ENCODE measurements at regions not wholly inside any gene's neighbourhood (a gene's known extent, or its start where the extent isn't known, plus 50 kb on each side); places are given as distances from the start of the nearest gene placed in this dataset.
"Not testable (repeated sequence)": the region's sequence is repeated elsewhere in the genome, so short reads cannot be mapped to it uniquely, and the experiment has no call there.

GRCh38 chr11:100515087-100515486 is 172.0 kb upstream of the ARHGAP42 start:
- Histone ChIP-seq H3K9me3 (peaks cover 0 to 4% (median 0%) of the 10 kb centered on the region in 4 donors), H3K27me3 (no peaks in the 10 kb centered on the region), H3K4me1 (peaks cover 0 to 11% (median 3%) of the 10 kb centered on the region in 4 donors), H3K4me3 (no peak overlapping the region), H3K27ac (replicated peaks in 1 of 4) (no peak overlapping the region), H3K36me3 (no peaks in the 10 kb centered on the region)
- intact Hi-C loops (cut with DNase I), result no loop called here
- TF ChIP-seq POLR2A (IDR thresholded peaks at IDR 0.05; ENCODE audit: low read depth) (no peak), POLR2AphosphoS5 (IDR thresholded peaks at IDR 0.05) (no peak), CTCF (IDR thresholded peaks at IDR 0.05) (no peak), EP300 (IDR thresholded peaks at IDR 0.05) (no peak)
- no peak for DNase-seq (ENCODE audit: extremely low spot score)

DNA sequence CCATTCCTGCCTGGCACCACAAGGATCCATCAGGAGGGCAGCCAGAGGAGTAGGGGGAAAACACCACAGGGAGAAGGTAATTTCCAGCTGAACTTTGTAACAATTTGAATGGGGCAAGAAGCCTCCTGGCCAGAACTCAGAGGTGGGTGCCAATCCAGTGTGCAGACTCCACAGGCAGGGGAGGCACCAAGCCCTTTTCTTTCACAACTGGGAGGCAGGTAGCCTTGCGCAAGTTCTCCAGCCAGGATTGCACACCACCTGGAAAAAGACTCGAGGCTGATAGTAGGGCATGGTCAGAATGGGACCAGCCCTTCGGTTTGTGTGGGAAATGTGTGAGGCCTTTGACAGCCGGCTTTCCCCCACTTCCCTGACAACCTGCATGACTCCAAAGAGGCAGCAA is 161.9 kb upstream of the ARHGAP42 start:
- Histone ChIP-seq H3K27ac (replicated peaks in 1 of 4) (no peak overlapping the region), H3K9me3 (peaks cover 0 to 24% (median 8%) of the 10 kb centered on the region in 4 donors), H3K27me3 (no peaks in the 10 kb centered on the region), H3K4me1 (no peaks in the 10 kb centered on the region), H3K4me3 (no peak overlapping the region), H3K36me3 (no peaks in the 10 kb centered on the region)
- 95% methylated on average over 4 of the region's 4 CpGs for WGBS
- intact Hi-C loops (cut with DNase I), result no loop called here
- TF ChIP-seq EP300 (IDR thresholded peaks at IDR 0.05) (no peak), CTCF (IDR thresholded peaks at IDR 0.05) (no peak), POLR2A (IDR thresholded peaks at IDR 0.05; ENCODE audit: low read depth) (no peak), POLR2AphosphoS5 (IDR thresholded peaks at IDR 0.05) (no peak)
- no peak for DNase-seq (ENCODE audit: extremely low spot score)

DNA sequence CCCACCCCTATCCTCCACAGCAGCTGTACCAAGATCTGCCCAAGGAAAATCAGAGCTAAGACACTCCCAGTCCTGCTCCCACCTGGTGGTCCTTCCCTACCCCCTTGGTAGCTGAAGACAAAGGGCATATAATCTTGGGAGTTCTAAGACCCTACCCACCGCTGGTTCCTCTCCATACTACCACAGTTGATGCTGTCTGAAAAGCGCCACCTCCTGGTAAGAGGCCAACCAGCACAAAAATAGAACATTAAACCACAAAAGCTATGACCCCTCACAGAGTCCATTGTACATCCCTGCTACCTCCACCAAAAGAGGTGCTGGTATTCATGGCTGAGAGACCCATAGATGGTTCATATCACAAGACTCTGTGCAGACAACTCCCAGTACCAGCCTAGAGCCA is 161.5 kb upstream of the ARHGAP42 start:
- no peak for TF ChIP-seq CTCF (IDR thresholded peaks at IDR 0.05)
- no peak for TF ChIP-seq POLR2AphosphoS5 (IDR thresholded peaks at IDR 0.05)
- TF ChIP-seq EP300 (IDR thresholded peaks at IDR 0.05), result no peak
- TF ChIP-seq POLR2A (IDR thresholded peaks at IDR 0.05; ENCODE audit: low read depth), result no peak
- intact Hi-C loops (cut with DNase I), result no loop called here
- no peaks in the 10 kb centered on the region for H3K27me3 ChIP-seq
- H3K9me3 ChIP-seq, result peaks cover 0 to 24% (median 8%) of the 10 kb centered on the region in 4 donors
- H3K4me1 ChIP-seq, result no peaks in the 10 kb centered on the region
- 69% methylated on average over 2 of the region's 2 CpGs for whole genome bisulfite sequencing
- H3K36me3 ChIP-seq, result no peaks in the 10 kb centered on the region
- no peak overlapping the region for H3K4me3 ChIP-seq
- no peak for DNase-seq (ENCODE audit: extremely low spot score)
- H3K27ac ChIP-seq (replicated peaks in 1 of 4), result no peak overlapping the region

DNA sequence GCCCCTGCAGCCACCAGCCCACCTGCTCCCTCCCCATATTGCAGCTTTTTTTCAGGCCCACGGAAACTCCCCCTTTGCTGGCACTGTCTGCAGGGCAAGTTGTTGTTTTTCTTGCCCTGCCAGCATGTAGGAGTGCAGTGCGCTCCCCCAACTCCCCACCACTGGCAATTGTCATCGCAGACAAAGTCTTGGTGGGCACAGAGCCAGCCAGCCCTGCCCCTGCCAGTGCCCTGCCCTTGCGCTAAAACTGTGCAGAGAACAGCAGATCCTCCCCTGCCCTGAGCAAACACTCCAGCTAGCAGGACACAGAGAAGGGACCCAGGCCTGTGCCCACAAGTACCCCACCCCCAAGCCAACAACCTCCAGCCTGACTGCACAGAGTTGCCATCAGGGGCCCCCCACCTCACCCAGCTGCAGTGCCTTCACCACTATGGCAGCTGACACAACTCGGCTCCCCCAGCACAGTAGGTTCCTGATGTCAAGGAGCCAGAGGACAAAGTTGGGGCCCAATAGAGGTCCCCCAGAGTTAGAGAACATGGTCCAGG is 158.1 kb upstream of the ARHGAP42 start:
- 86% methylated on average over 4 of the region's 5 CpGs for WGBS
- Histone ChIP-seq H3K27ac (replicated peaks in 1 of 4) (no peak overlapping the region), H3K4me3 (no peak overlapping the region), H3K36me3 (no peaks in the 10 kb centered on the region), H3K27me3 (no peaks in the 10 kb centered on the region), H3K4me1 (no peaks in the 10 kb centered on the region), H3K9me3 (peaks cover 0 to 15% (median 8%) of the 10 kb centered on the region in 4 donors)
- intact Hi-C loops (cut with DNase I), result no loop called here
- TF ChIP-seq EP300 (IDR thresholded peaks at IDR 0.05) (no peak), CTCF (IDR thresholded peaks at IDR 0.05) (no peak), POLR2AphosphoS5 (IDR thresholded peaks at IDR 0.05) (no peak), POLR2A (IDR thresholded peaks at IDR 0.05; ENCODE audit: low read depth) (no peak)
- DNase-seq (ENCODE audit: extremely low spot score), result no peak

DNA sequence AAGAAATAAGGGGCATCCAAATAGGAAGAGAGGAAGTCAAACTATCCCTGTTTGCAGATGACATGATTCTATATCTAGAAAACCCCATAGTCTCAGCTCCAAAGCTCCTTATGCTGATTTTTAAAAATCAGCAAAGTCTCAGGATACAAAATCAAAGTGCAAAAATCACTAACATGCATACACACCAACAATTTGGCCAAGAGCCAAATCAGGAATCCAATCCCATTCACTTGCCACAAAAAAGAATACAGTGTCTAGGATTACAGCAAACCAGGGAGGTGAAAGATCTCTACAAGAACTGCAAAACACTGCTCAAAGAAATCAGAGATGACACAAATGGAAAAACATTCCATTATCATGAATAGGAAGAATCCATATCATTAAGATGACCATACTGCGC is 155.8 kb upstream of the ARHGAP42 start:
- H3K36me3 ChIP-seq; H3K27ac ChIP-seq (replicated peaks in 1 of 4); H3K4me1 ChIP-seq; DNase-seq (ENCODE audit: extremely low spot score); H3K9me3 ChIP-seq; intact Hi-C loops (cut with DNase I); H3K4me3 ChIP-seq; H3K27me3 ChIP-seq: not testable (repeated sequence)
- 100% methylated on average over 1 of the region's 1 CpG for WGBS

Measured in esophagus muscularis mucosa (tissue), 4 donors.